Activated CD8-positive, alpha-beta memory T cell treated with anti-CD3 and anti-CD28 coated beads, Interleukin-2, amount 50 U/mL, for 1 hour (primary cell): ENCODE measurements at regions not wholly inside any gene's neighbourhood (a gene's known extent, or its start where the extent isn't known, plus 50 kb on each side); places are given as distances from the start of the nearest gene placed in this dataset.

Experiments used
- DNase-seq: peaks from one replicate; pipeline ENCODE4 v3.0.0-alpha.2; 2020; ENCODE audit errors: extremely low read depth

DNA sequence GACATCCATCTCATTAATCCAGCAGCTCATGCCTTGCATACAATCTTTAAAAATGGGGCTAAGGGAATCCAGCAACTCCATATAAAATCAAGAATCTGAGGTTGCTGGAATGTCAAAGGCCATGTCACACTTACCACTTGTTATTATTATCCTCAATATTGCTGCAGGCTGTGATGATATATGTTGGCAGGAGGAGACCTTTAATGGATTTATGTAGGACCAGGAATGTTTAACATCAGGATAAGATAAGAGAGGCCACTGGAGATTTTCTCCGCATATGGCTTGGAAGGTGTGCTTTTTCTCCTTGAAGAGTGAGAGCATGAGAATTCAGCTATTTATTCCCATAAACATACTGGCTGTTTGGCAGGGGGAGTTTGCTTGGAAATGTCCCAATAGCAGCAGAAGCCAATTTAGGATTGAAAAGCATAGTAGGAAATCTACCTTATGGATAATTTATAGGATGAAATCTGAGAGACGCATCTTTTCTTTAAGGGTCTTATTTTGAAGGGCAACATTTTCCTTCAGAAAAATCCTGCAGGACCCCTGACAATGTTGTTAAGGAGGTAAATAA lies 481.4 kb downstream of the AGTPBP1 start:
- DNase-seq = no peak

DNA sequence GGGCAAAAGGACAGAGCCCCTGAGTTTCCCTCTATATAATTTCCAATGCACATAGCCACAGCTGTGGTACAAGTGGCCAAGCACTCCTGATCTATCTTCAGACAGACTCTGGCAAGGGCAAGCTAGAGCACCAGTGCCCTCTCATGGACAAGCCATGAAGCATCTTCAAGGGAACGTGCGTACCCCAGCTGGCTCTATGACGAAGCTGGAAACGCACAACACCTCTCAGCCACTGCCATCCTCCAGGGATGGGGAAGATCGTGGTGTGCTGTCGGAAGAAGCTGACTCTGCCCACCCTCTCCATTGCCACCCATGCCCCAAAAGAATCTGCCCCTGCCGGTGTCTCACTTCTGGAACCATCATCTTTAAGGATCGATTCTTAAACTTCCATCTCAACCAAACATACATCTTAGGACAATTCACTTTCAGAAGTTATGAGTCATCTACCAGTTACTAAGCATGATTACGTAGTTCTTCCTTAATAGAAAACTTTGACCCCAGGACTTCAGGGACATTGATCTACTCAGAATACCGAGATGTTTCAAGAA lies 482.9 kb downstream of the AGTPBP1 start:
- DNase-seq = no peak

DNA sequence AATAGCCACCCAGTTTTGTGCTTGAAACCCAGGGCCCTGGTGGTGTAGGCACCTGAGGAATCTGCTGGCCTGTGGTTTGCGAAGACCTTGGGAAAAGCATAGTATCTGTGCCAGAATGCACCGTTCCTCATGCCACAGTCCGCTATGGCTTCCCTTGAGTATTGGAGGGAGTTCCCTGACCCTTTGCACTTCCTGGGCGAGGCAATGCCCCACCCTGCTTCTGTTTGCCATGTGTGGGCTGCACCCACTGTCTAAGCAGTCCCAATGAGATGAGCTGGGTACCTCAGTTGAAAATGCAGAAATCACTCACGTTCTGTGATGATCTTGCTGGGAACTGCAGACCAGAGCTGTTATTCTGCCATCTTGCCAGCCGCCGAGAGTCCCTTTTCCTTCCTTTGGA lies 483.5 kb downstream of the AGTPBP1 start:
- DNase-seq = no peak

DNA sequence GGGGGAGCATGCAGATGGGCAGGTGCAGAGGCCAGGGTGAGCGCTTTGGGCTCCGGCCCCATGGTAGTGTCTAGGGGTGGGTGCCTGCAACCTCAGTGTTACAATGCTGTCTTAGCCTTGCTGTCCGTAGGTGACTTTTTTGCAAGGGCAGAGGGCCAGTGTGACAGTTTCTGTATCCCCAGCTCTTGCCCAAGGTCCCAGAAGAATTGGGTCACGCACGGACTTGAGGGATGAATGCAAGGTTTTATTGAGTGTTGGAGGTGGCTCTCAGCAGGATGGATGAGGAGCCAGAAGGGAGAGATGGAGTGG lies 492.5 kb downstream of the AGTPBP1 start:
- no peak for DNase-seq

DNA sequence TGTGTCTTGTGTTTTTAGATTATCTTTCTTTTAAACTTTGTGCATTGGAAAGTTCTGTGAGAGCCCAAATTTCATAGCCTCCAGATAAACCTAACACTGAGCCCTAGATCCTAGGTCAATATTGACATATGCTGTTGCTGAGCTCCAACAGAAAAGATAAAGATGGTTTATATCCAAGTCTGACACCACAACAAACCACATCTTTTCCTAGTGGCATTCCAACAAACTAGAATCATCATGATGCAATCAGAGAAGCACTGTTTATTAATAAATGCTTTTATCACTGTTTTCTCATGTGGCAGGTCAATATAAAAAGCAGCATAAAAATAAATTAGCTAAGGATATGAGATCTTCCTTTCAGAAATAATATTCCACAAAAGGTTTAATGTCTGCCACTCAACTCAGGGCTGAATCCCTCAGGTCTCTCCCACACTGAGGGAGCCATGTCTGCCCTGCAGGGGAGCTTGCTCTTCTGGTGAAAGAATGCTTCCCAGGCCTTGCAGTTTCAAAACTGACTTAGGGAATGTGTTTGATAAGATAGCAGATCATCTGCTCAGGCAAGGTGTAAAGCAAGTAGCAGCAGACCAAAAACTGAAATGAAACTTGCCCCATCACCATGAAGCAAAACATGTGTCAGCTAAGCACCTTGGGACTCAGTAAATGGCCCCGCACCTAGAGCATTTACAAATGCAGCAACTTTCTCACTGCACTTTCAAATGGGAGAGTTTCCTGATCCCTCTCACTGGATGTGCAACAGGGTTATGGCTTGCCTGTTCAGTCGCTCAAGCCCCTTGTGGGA lies 493.0 kb downstream of the AGTPBP1 start:
- no peak for DNase-seq

DNA sequence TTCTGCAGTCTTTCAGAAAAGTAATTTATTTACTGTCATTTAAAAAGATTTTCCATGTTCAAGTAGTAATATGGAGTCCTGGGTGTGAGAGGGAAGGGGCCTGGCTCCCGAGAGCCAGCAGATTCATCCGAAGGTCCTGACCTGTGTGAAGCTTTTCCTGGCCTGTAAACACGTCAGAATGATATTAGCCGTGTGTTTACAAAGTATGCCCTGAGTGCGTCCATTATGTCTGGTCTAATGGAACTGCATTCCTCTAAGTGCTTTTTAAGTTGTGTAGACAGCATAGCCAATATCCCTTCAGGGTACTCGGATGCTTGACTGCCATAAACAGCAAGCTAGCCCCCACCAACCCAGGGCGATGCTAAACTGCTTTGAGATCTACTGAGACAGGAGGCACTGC lies 495.2 kb downstream of the AGTPBP1 start:
- DNase-seq = no peak

DNA sequence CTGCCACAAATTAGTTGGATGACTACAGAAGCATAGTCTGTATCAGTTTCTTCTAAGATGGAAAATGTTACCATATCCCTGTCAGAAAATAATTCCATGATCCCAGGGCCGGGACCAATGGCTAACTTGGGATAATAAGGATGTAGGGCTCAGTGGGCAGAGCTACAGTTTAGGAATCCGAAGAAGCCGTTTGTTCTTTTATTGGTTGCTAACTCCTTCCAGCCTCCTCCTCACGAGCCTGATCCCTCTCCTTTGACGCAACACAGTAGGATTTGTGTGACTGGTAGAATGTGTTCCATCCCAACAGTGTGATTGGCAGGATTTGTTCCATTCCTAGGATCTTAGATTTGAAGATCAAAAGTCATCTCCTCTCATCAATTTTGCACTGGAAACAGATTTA lies 496.9 kb downstream of the AGTPBP1 start:
- no peak for DNase-seq

DNA sequence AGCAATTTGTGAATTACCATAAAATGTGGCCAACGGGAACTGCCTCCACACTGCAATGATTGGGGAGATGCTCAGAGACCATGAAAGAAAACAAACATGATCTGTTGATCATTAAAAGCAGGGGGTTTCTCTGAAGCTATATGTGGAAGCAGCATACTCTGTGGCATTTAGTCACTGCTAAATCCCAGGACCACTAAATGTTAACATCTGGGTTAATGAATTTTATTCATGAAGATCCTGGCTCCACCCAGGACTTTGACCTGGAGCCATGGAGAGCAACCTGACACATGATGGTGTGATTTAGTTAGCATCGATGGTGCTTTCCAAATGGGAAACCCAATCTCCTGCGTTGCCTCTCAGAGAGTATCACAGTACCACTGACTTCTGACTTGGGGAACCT lies 497.8 kb downstream of the AGTPBP1 start:
- DNase-seq = no peak

DNA sequence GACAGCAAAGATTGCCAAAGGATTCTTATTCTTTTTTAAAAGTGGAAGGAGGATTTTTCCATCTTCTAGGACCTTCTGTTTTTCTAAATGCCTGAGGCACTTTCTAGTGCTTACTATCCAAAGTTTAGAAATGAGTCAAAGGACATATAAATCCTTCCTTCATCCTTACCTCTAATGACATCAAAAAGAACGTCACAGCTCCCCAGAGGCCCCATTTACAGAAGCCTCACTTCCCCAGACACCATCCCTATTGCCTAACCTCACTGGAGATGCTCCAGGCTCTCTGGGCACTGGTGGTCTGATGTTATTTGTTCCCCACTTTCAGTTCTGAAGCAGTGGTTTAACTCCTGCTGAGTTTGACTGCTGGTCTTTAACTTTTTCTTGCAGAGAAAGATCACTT lies 504.3 kb downstream of the AGTPBP1 start:
- DNase-seq = no peak

DNA sequence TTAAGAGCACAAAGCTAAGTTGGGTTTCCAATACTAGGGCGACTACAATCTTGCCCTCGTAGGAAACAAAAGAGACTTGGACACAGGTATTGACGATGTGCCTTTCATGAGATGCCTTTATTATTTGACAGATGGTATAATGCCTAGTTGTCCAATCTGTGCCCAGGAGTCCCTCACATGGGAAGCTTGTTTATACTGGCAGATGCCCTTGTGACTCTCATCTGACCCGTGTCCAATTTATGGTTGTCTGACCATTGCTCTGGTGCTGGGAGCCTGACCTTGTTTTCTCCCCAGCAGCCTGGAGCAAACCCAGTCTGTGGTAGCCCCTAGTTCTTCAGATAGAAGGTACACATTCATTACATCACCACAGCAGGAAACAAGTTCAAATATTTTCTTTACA lies 511.7 kb downstream of the AGTPBP1 start:
- no peak for DNase-seq

DNA sequence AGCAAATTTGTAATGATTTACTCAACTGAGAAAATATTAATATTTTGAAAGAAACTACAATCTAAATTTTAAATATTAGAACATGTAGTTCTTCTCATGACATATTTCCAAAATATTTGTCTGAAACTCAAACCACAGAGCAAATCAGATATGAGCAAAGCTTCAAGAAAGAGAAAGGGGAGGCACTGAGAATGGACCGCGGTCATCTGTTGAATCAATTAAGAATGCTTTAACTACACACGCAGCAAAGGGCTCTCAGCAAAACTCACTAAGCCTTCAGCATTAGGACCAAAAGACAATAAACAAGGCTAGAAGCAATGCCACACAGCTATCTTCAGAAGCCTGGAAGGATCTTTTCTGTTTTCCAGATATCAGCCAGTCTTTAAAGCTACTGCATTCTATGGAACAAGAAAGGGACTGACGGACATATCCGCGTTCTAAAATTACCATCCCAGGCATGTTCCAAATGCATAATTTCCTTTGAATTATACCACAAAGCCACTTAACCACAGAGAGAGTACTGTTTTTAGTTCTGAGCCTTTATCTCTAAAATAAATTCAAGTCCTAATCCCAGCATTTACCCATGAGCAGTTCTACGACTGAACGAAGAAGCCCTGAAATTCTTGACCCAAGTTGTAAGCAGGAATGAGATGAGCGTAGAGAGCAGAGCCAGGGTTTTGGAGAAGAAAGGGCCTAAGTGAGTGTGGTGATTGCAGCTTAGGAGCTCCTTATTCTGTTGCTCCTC lies 513.5 kb downstream of the AGTPBP1 start:
- no peak for DNase-seq

DNA sequence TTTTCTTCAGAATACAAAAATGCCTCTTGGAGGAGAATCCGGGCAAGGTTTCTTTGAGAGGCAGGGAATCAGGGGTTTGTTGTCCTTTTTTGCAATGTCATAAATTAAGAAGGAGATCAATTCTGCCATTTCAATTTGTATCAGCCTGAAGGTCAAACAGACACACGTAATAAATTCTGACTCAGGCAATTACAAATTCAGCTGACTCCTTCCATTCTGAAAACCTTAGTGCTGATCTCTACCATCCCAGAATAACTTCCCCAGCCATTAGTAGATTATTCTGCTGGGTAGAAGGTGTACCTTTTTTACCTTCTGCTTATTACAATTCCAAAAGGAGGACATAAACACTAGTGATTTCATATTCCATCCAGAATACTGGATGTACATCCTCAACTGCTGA lies 516.6 kb downstream of the AGTPBP1 start:
- no peak for DNase-seq

DNA sequence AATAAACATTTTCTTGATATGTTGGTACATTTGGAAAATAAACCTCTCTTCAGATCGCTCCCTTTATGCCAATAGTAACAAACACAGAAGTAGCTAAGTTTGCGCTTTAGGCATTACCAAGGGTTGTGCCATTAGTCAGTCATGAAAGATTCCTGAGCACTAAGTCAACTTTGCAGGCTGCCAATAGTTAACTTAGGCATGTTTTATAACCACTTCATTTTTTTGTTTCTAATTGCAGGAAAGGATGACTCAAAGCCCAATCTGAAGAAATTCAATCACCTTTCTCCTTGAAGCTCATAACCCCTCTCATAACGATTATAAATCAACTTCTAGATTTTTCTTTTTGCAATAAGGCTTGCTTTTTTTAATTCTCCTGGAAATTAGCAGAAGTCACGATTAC lies 517.0 kb downstream of the AGTPBP1 start:
- no peak for DNase-seq

DNA sequence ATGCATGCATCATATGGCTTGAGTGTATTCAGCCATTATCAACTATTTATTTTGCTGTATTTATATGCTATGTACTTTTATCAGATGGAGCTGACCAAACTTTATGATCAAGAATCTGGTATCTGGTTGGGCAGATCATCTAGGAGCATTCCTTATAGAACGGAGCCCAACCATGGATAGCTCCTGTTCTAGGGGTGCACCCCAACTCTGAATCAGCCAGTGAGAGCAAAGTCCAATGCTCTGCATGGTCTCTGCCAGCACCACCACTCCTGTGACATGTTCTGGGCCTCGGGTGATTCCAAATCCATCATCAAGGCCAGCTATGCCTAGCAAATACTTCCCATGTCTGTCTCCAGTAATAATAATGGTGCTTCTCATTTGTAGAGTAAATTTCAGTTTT lies 517.5 kb downstream of the AGTPBP1 start:
- DNase-seq = no peak

DNA sequence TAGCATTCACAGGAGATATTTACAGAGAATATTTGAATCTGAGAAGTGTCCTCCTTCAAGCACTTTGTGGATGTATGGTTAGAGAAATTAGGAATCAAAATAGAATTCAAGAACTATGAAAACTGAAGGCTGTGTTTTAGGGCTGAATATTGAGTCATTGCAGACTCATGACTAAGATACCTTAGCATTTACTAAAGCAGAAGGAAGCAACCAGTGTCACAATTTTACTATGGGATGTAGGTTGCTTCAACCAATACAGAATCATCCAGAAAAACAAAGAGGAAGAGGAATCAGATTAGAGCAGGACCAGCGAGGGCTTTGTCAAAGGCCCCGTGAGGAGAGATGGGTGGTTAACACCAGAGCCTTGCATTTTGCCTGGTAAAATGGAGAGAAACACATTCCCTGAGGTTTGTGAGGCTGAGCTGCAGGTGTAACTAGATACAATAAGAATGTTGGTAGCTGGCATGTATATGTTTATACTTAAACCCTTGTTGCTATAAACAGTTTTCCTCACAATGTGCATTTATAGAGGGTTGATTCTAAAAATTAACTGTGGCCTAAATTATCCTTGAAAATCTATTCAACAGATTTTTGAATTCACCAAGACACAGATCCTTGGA lies 518.1 kb downstream of the AGTPBP1 start:
- DNase-seq = no peak

DNA sequence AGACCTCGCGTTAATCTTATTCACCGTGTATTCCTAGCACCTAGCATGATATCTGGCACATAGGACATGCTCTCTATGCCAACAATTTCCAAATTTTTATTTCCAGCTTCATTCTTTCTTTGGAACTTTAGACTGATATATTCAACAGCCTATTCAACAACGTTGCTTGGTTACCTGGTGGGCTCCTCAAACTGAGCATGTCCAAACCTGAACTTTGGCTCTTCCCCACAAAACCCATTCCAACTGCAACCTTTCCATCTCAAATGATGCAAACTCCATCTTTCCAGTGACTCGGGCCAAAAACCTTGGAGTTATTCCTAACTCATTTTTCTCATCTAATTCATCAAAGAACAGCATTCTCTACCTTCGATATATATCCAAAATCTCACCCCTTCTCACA lies 525.2 kb downstream of the AGTPBP1 start:
- no peak for DNase-seq

DNA sequence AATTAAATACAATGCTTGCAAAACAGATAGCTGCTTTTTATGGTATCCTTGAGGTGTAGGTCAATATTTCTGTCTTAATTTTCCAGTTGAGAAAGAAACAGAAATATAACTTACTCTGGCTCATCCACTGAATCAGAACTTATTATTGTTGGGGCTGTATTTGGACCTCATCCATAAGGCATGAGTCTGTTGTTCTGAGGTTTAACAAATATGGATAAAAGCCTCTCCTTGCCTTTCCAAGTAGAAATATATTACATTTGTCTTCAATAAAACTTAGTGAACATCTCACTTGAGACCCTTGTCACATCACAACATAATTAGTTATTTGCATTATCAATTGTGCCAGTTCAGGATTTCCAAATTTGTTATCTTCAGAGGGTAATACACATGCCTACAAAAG lies 525.8 kb downstream of the AGTPBP1 start:
- DNase-seq = no peak

DNA sequence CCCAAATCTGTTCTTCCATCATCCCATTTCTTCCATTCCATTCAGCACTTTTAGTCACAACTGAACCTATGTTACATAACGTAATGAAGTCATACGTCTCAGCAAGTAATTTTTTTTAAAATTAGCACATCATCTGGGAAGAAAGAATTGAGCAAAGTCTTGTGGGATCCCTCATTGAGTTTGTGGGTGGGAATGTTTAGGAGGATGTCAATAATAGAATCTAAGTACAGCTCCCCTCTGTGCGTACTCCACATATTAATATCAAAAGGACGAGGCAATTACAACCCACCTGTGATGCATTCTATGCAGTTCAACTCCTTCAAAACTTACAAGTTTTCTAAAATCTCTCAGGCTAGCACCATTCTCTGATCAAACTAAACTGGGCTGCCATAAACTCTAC lies 526.3 kb downstream of the AGTPBP1 start:
- DNase-seq = no peak

DNA sequence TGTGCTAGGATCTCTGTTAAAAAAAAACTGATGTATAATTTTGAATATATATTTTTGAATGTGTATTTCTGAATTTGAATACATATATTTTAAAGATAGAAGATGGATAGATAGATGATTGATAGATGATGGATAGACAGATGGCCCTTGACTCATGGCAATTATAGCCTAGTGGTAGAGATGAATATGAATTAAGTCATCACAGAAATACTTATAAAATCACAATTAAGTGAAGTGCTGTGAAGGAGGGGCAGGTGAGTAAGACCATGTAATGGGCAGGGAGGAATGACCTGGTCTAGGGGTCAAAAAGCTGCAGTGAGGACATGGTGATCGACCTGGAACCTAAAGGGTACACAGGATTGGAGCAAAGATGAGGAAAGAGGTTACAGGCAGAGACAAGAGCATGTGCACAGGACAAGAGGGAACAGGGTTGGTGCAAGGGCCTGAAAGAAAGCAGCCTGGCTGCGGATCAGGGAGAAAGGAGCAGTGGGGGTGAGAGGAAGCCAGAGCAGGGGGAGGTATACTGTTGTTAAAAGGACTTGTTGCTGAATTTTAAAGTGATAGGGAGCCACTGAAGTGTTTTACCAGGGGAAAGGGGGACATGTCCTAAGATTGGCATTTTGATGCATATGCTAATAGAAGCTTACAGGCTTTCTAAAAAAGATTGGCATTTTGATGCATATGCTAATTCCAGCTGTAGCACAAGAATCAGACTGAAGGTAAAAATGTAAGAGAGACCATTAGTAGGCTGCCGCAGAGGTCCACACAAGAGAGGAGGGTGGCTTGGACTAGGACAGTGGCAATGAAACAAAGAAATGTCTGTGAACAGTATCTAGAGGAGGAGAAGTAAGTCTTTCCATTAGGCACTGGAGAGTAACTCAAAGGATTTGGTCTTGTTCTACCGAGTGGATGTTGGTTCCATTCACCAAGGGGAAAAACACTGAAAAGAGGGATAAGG lies 527.8 kb downstream of the AGTPBP1 start:
- no peak for DNase-seq

DNA sequence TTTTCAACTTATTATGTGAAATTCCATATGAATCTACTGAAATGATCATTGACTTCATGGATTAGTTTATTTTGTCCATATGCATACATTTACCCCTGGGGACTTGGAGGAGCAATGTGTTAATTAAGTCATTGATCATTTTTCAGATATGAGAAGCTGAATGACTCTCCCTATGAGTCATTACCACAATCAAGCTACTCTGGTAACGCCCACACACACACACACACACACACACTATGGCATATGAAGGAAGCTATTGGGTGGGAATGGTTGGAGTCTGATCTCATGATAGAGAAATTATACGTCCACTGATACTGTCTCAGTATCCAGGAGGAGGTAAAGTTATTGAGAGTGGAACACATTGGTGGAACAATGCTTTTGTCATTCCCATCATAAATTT lies 528.9 kb downstream of the AGTPBP1 start:
- no peak for DNase-seq

DNA sequence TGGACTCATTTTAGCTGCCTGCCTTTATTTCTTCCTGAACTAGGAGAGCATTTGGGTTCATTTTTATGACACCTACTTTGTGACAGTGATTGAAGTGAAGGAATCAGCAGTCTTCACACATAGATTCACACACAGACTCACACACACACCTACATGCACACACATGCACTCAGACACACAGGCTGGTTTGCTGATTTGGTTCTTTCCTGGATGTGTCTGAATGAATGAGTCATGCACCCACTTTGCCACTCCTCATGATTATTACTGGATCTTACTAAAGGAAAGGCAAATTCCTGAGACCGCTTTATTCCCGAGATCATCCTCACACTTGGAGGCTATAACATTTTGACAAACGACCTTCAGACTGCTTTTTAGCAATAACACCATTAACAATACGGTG lies 529.5 kb downstream of the AGTPBP1 start:
- no peak for DNase-seq
